CD4-positive, CD25-positive, alpha-beta regulatory T cell (primary cell): ENCODE measurements at regions not wholly inside any gene's neighbourhood (a gene's known extent, or its start where the extent isn't known, plus 50 kb on each side); places are given as distances from the start of the nearest gene placed in this dataset.

Experiments used
- ATAC-seq, 2 donors: fragments of 150-1000 bp; cut with Tn5 transposase; one replicate each; pipeline ENCODE4 v1.10.0; 2021; ENCODE audit warnings: low read depth in 2 of 2, moderate number of reproducible peaks in 2 of 2, moderate library complexity in 1 of 2
- DNase-seq, 3 donors: peaks; one replicate each; pipeline versions ENCODE4 v3.0.0 to v3.0.0-alpha.2; 2012 to 2022; ENCODE audit warnings: mixed read lengths in 1 of 3
- H3K27ac ChIP-seq: one replicate; pipeline ENCODE4 v1.7.0; 2013; ENCODE audit warnings: mild to moderate bottlenecking, low read length; ENCODE audit not compliant: insufficient read depth, poor library complexity, severe bottlenecking
- H3K27me3 ChIP-seq: one replicate; pipeline ENCODE4 v1.7.0; 2013; ENCODE audit warnings: low read length; ENCODE audit not compliant: control insufficient read depth, insufficient read depth
- H3K36me3 ChIP-seq: one replicate; pipeline ENCODE4 v1.7.0; 2013; ENCODE audit warnings: mild to moderate bottlenecking, low read length, moderate library complexity; ENCODE audit not compliant: control insufficient read depth, insufficient read depth
- H3K4me1 ChIP-seq: 2 replicates; pipeline ENCODE4 v1.7.0; 2013; ENCODE audit warnings: mild to moderate bottlenecking, low read length; ENCODE audit not compliant: insufficient read depth, control insufficient read depth, poor library complexity, severe bottlenecking
- H3K4me3 ChIP-seq: one replicate; pipeline ENCODE4 v1.7.0; 2013; ENCODE audit warnings: low read depth, mild to moderate bottlenecking, low read length, moderate library complexity
- H3K9me3 ChIP-seq, 2 experiments: 1 replicate in 1 of 2; 2 replicates in 1 of 2; pipeline ENCODE4 v1.7.0; 2013; ENCODE audit warnings: low read length in 2 of 2, mild to moderate bottlenecking in 1 of 2, moderate library complexity in 1 of 2; ENCODE audit not compliant: control insufficient read depth in 2 of 2
- H3K27ac Mint-ChIP-seq, 3 donors: one replicate each; pipeline ENCODE4 v1.8.0; 2020 to 2022; ENCODE audit warnings: mild to moderate bottlenecking in 3 of 3, mixed read lengths in 3 of 3, moderate library complexity in 2 of 3
- H3K27me3 Mint-ChIP-seq: one replicate; pipeline ENCODE4 v1.8.0; 2022; ENCODE audit warnings: mild to moderate bottlenecking, mixed read lengths
- H3K36me3 Mint-ChIP-seq: one replicate; pipeline ENCODE4 v1.8.0; 2020; ENCODE audit warnings: mixed read lengths
- H3K4me1 Mint-ChIP-seq, 4 donors: one replicate each; pipeline ENCODE4 v1.8.0; 2020 to 2022; ENCODE audit warnings: mixed read lengths in 4 of 4, mild to moderate bottlenecking in 1 of 4
- H3K4me3 Mint-ChIP-seq, 4 donors: one replicate each; pipeline ENCODE4 v1.8.0; 2020 to 2022; ENCODE audit warnings: mild to moderate bottlenecking in 4 of 4, mixed read lengths in 4 of 4, moderate library complexity in 3 of 4
- H3K9me3 Mint-ChIP-seq, 7 donors: one replicate each; pipeline ENCODE4 v1.8.0; 2020 to 2022; ENCODE audit warnings: mixed read lengths in 7 of 7, mild to moderate bottlenecking in 3 of 7, moderate library complexity in 2 of 7

- Histone ChIP-seq H3K36me3 (no peaks in the 10 kb centered on the region), H3K27ac (no peak overlapping the region), H3K9me3 (no peaks in the 10 kb centered on the region), H3K27me3 (no peaks in the 10 kb centered on the region), H3K4me1 (no peaks in the 10 kb centered on the region), H3K4me3 (no peak overlapping the region)
- DNase-seq (no peak), ATAC-seq (no peak)
- no peak overlapping the region for H3K4me3 Mint-ChIP-seq
- H3K27ac Mint-ChIP-seq = no peak overlapping the region
- H3K36me3 Mint-ChIP-seq = peaks cover 7% of the 10 kb centered on the region
- peaks cover 0 to 10% (median 5%) of the 10 kb centered on the region in 7 donors for H3K9me3 Mint-ChIP-seq
- peaks cover 0 to 2% (median 0%) of the 10 kb centered on the region in 4 donors for H3K4me1 Mint-ChIP-seq
- no peaks in the 10 kb centered on the region for H3K27me3 Mint-ChIP-seq
Measured at GRCh38 chr14:86094512-86094911, 564.6 kb downstream of the FLRT2 start.

DNA sequence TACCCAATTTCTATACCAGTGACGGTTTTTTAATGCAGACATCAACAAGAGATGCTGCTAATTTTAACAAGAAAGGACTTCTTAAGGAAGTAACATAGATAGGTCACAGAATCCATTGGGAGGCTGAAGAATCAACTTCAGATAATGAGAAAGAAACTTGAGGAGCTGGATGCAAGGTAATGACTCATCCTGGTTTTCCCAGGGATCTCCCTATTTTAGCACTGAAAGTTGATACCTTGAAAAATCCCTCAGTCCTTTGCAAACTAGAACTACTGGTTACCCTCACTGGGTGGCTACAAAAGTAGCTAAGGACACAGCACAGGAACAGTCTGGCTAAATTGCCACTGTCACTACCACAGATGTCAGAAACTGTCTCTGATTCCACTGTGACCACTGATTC is 561.9 kb downstream of the FLRT2 start:
- peaks cover 0 to 8% (median 4%) of the 10 kb centered on the region in 7 donors for H3K9me3 Mint-ChIP-seq
- H3K27me3 Mint-ChIP-seq = no peaks in the 10 kb centered on the region
- Histone ChIP-seq H3K4me3 (no peak overlapping the region), H3K27ac (no peak overlapping the region), H3K27me3 (no peaks in the 10 kb centered on the region), H3K4me1 (no peaks in the 10 kb centered on the region), H3K36me3 (no peaks in the 10 kb centered on the region), H3K9me3 (no peaks in the 10 kb centered on the region)
- peaks cover 0 to 2% (median 1%) of the 10 kb centered on the region in 4 donors for H3K4me1 Mint-ChIP-seq
- peaks cover 7% of the 10 kb centered on the region for H3K36me3 Mint-ChIP-seq
- H3K4me3 Mint-ChIP-seq = no peak overlapping the region
- ATAC-seq (no peak), DNase-seq (no peak)
- no peak overlapping the region for H3K27ac Mint-ChIP-seq

DNA sequence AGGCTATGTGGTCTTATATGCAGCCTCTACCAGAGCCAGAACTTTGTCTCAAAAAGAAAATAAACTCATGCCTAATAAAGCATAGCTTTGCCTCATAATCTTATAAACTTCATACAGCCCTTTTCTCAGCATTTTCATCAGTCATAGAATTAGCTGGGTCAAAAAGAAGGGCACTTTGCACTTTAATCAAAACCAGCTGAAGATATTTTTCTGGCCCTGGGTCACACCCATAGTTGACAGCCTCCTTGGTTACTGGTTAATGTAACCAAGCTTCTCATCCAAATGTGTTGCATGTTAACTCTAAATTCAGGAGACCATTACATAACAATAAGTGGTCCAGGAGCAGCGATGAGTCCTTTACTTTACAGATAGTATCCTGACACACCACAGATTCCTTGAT is 558.2 kb downstream of the FLRT2 start:
- Mint-ChIP-seq H3K27me3 (no peaks in the 10 kb centered on the region), H3K4me3 (no peak overlapping the region), H3K27ac (no peak overlapping the region), H3K9me3 (peaks cover 0 to 8% (median 5%) of the 10 kb centered on the region in 7 donors), H3K36me3 (peaks cover 10% of the 10 kb centered on the region), H3K4me1 (peaks cover 0 to 6% (median 3%) of the 10 kb centered on the region in 4 donors)
- DNase-seq = no peak
- no peaks in the 10 kb centered on the region for H3K9me3 ChIP-seq
- H3K4me3 ChIP-seq = no peak overlapping the region
- no peak overlapping the region for H3K27ac ChIP-seq
- H3K4me1 ChIP-seq = no peaks in the 10 kb centered on the region
- no peaks in the 10 kb centered on the region for H3K36me3 ChIP-seq
- no peaks in the 10 kb centered on the region for H3K27me3 ChIP-seq
- ATAC-seq = no peak

DNA sequence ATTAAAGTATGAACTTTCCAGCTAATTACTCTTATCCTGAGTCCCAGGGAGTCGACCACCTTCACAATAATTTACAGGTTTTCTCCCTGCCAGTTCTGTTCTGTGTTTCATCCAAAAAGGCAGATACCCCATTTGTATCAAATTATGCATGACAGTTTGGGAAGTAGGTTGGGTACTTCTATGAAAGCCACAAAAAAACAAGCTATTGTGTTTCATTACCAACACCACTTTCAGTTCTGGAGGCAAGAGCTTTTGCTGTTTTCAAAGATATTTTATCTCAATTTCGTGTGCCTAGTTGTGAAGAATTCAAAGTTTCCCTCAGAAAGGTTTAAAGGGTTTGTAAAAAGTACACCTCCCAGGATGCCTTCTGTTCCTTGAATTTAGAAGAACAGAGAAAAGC is 557.4 kb downstream of the FLRT2 start:
- no peaks in the 10 kb centered on the region for H3K27me3 Mint-ChIP-seq
- peaks cover 0 to 8% (median 2%) of the 10 kb centered on the region in 7 donors for H3K9me3 Mint-ChIP-seq
- no peak overlapping the region for H3K27ac Mint-ChIP-seq
- H3K36me3 Mint-ChIP-seq = peaks cover 6% of the 10 kb centered on the region
- no peaks in the 10 kb centered on the region for H3K9me3 ChIP-seq
- DNase-seq (no peak), ATAC-seq (no peak)
- no peaks in the 10 kb centered on the region for H3K4me1 ChIP-seq
- H3K4me1 Mint-ChIP-seq = peaks cover 0 to 6% (median 3%) of the 10 kb centered on the region in 4 donors
- H3K4me3 ChIP-seq = no peak overlapping the region
- H3K36me3 ChIP-seq = no peaks in the 10 kb centered on the region
- no peaks in the 10 kb centered on the region for H3K27me3 ChIP-seq
- H3K27ac ChIP-seq = no peak overlapping the region
- H3K4me3 Mint-ChIP-seq = no peak overlapping the region

GRCh38 chr14:86086962-86087361 is 557.0 kb downstream of the FLRT2 start:
- no peaks in the 10 kb centered on the region for H3K36me3 ChIP-seq
- H3K27ac ChIP-seq = no peak overlapping the region
- no peak for DNase-seq
- H3K4me1 Mint-ChIP-seq = peaks cover 0 to 6% (median 3%) of the 10 kb centered on the region in 4 donors
- H3K9me3 Mint-ChIP-seq = peaks cover 0 to 7% (median 2%) of the 10 kb centered on the region in 7 donors
- no peaks in the 10 kb centered on the region for H3K9me3 ChIP-seq
- H3K4me3 Mint-ChIP-seq = no peak overlapping the region
- H3K27ac Mint-ChIP-seq = no peak overlapping the region
- no peak for ATAC-seq
- H3K4me3 ChIP-seq = no peak overlapping the region
- no peaks in the 10 kb centered on the region for H3K4me1 ChIP-seq
- no peaks in the 10 kb centered on the region for H3K27me3 Mint-ChIP-seq
- H3K36me3 Mint-ChIP-seq = peaks cover 7% of the 10 kb centered on the region
- H3K27me3 ChIP-seq = no peaks in the 10 kb centered on the region

DNA sequence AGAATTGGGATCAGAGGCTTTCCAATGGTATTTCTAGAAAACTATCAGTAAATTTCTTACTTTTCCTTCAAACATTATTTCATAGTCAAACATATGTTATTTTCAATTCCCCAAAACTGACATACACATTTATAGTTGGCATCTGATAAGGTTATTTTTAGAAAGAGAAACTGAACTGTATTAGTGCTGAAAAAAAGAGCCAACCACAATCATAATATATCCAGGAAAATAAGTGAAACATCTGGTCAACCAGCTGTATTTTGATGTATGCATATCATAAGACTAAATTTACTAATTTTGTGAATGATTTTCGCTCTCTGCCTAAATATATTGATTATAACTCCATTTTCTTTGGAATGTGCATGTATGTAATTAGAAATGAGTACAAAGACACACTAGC is 554.2 kb downstream of the FLRT2 start:
- Histone ChIP-seq H3K4me1 (no peaks in the 10 kb centered on the region), H3K4me3 (no peak overlapping the region), H3K9me3 (no peaks in the 10 kb centered on the region), H3K27ac (no peak overlapping the region), H3K36me3 (no peaks in the 10 kb centered on the region), H3K27me3 (no peaks in the 10 kb centered on the region)
- peaks cover 0 to 12% (median 7%) of the 10 kb centered on the region in 7 donors for H3K9me3 Mint-ChIP-seq
- DNase-seq (no peak), ATAC-seq (no peak)
- H3K27me3 Mint-ChIP-seq = no peaks in the 10 kb centered on the region
- H3K36me3 Mint-ChIP-seq = peaks cover 15% of the 10 kb centered on the region
- peak overlapping the region in 1 of 4 donors; percentile 45 for H3K4me3 Mint-ChIP-seq
- no peak overlapping the region for H3K27ac Mint-ChIP-seq
- H3K4me1 Mint-ChIP-seq = peaks cover 1 to 6% (median 3%) of the 10 kb centered on the region in 4 donors

DNA sequence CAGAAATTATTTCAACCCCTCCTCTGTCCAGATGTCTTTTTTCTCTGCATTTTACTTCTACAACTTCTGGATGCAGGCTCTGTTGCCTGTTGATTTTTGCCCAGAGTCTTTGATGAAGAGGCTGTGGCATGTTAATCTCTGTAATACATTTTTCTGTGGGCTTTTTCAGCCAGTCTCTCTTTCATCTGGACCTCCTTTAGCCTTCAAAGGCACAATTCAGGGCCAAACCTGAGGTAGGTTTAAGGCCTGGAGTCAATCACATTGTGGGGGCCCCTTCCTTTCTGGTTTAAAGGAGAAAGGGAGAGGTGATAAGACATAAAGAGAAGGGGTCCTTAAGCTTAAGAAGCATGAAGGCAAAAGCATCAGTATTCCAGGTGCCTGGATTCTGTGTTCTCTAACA is 553.7 kb downstream of the FLRT2 start:
- no peak for DNase-seq
- H3K9me3 ChIP-seq = no peaks in the 10 kb centered on the region
- no peak overlapping the region for H3K27ac ChIP-seq
- H3K4me3 Mint-ChIP-seq = no peak overlapping the region
- H3K36me3 Mint-ChIP-seq = peaks cover 15% of the 10 kb centered on the region
- H3K4me1 Mint-ChIP-seq = peaks cover 1 to 6% (median 3%) of the 10 kb centered on the region in 4 donors
- H3K9me3 Mint-ChIP-seq = peaks cover 0 to 13% (median 7%) of the 10 kb centered on the region in 7 donors
- no peaks in the 10 kb centered on the region for H3K4me1 ChIP-seq
- no peak for ATAC-seq
- no peak overlapping the region for H3K27ac Mint-ChIP-seq
- H3K27me3 ChIP-seq = no peaks in the 10 kb centered on the region
- no peak overlapping the region for H3K4me3 ChIP-seq
- H3K36me3 ChIP-seq = no peaks in the 10 kb centered on the region
- no peaks in the 10 kb centered on the region for H3K27me3 Mint-ChIP-seq

GRCh38 chr14:86072116-86072894 is 542.4 kb downstream of the FLRT2 start:
- Histone ChIP-seq H3K36me3 (no peaks in the 10 kb centered on the region), H3K27ac (no peak overlapping the region), H3K4me1 (no peaks in the 10 kb centered on the region), H3K9me3 (no peaks in the 10 kb centered on the region), H3K4me3 (no peak overlapping the region), H3K27me3 (no peaks in the 10 kb centered on the region)
- ATAC-seq (no peak), DNase-seq (no peak)
- H3K36me3 Mint-ChIP-seq = peaks cover 4% of the 10 kb centered on the region
- H3K9me3 Mint-ChIP-seq = peaks cover 0 to 5% (median 0%) of the 10 kb centered on the region in 7 donors
- H3K27ac Mint-ChIP-seq = no peak overlapping the region
- no peak overlapping the region for H3K4me3 Mint-ChIP-seq
- H3K4me1 Mint-ChIP-seq = peaks cover 0 to 13% (median 7%) of the 10 kb centered on the region in 4 donors
- no peaks in the 10 kb centered on the region for H3K27me3 Mint-ChIP-seq
